AG08396 (cell line): ENCODE measurements at regions not wholly inside any gene's neighbourhood (a gene's known extent, or its start where the extent isn't known, plus 50 kb on each side); places are given as distances from the start of the nearest gene placed in this dataset.
A peak's percentile ranks its signal among the peaks of the same experiment; 100 is the strongest.

Source experiments
- DNase-seq: peaks from one replicate; pipeline ENCODE4 v3.0.0; 2012; ENCODE audit warnings: low spot score, mixed read lengths

- no peak for DNase-seq
These were observed 835.0 kb upstream of the FANCL start for GRCh38 chr2:59076079-59076619.

GRCh38 chr2:59074071-59074470 lies 832.9 kb upstream of the FANCL start:
- DNase-seq = no peak

- DNase-seq = no peak
These were observed 832.2 kb upstream of the FANCL start for GRCh38 chr2:59073286-59073685.

GRCh38 chr2:59068255-59068654 lies 827.1 kb upstream of the FANCL start:
- DNase-seq = no peak

GRCh38 chr2:59066787-59067399 lies 825.8 kb upstream of the FANCL start:
- DNase-seq = no peak

GRCh38 chr2:59047373-59047995 lies 806.4 kb upstream of the FANCL start:
- no peak for DNase-seq

GRCh38 chr2:59046401-59047372 lies 805.6 kb upstream of the FANCL start:
- no peak for DNase-seq

- DNase-seq = no peak
These were observed 803.6 kb upstream of the FANCL start for GRCh38 chr2:59044736-59045135.

GRCh38 chr2:59041139-59041538 lies 800.0 kb upstream of the FANCL start:
- no peak for DNase-seq

- DNase-seq = no peak
These were observed 793.7 kb upstream of the FANCL start for GRCh38 chr2:59034837-59035236.

- no peak for DNase-seq
These were observed 793.0 kb upstream of the FANCL start for GRCh38 chr2:59034106-59034505.

GRCh38 chr2:59033661-59034060 lies 792.5 kb upstream of the FANCL start:
- no peak for DNase-seq

GRCh38 chr2:59032499-59032898 lies 791.4 kb upstream of the FANCL start:
- DNase-seq = no peak

GRCh38 chr2:59029058-59029457 lies 787.9 kb upstream of the FANCL start:
- no peak for DNase-seq

GRCh38 chr2:59027320-59027719 lies 786.2 kb upstream of the FANCL start:
- no peak for DNase-seq

GRCh38 chr2:59025157-59025757 lies 784.1 kb upstream of the FANCL start:
- peak; percentile 12 for DNase-seq

GRCh38 chr2:59021786-59022185 lies 780.7 kb upstream of the FANCL start:
- DNase-seq = no peak

GRCh38 chr2:59019566-59020159 lies 778.5 kb upstream of the FANCL start:
- DNase-seq = no peak

GRCh38 chr2:59018737-59019136 lies 777.6 kb upstream of the FANCL start:
- DNase-seq = no peak

- no peak for DNase-seq
These were observed 773.9 kb upstream of the FANCL start for GRCh38 chr2:59015027-59015426.

- no peak for DNase-seq
These were observed 771.8 kb upstream of the FANCL start for GRCh38 chr2:59012971-59013370.

GRCh38 chr2:59012234-59012633 lies 771.1 kb upstream of the FANCL start:
- no peak for DNase-seq
